IMR-90 (cell line): ENCODE measurements at regions not wholly inside any gene's neighbourhood (a gene's known extent, or its start where the extent isn't known, plus 50 kb on each side); places are given as distances from the start of the nearest gene placed in this dataset.

Source experiments
- CHD1 ChIP-seq: IDR thresholded peaks from 2 replicates; pipeline ENCODE4 v1.6.1; 2012; ENCODE audit warnings: low read depth, low read length, improper control_type of control experiment
- CTCF ChIP-seq: conservative IDR thresholded peaks from 2 replicates; pipeline ENCODE4 v1.5.1; 2012; ENCODE audit warnings: mild to moderate bottlenecking, low read depth, low read length, improper control_type of control experiment
- ELK1 ChIP-seq: fragments of 150-350 bp; IDR thresholded peaks from 2 replicates; pipeline ENCODE4 v1.6.1; 2016; ENCODE audit warnings: low read depth, mild to moderate bottlenecking, low read length, moderate library complexity, borderline replicate concordance
- MAFK ChIP-seq: IDR thresholded peaks from 2 replicates; pipeline ENCODE4 v1.6.1; 2012; ENCODE audit warnings: low read depth, low read length, improper control_type of control experiment
- MXI1 ChIP-seq: IDR thresholded peaks from 2 replicates; pipeline ENCODE4 v1.6.1; 2012; ENCODE audit warnings: low read depth, mild to moderate bottlenecking, low read length, moderate library complexity, borderline replicate concordance
- POLR2A ChIP-seq: IDR thresholded peaks from 2 replicates; pipeline ENCODE4 v1.6.1; 2012; ENCODE audit warnings: mild to moderate bottlenecking, low read depth, low read length

GRCh38 chr9:79447308-79447605 lies 124.5 kb upstream of the TLE4 start:
- TF ChIP-seq POLR2A (no peak), CTCF (no peak), MAFK (no peak), ELK1 (no peak), CHD1 (no peak), MXI1 (no peak)
